Left ventricle myocardium inferior (tissue), 1 donor: ENCODE measurements at regions not wholly inside any gene's neighbourhood (a gene's known extent, or its start where the extent isn't known, plus 50 kb on each side); places are given as distances from the start of the nearest gene placed in this dataset.
"Not testable (repeated sequence)": the region's sequence is repeated elsewhere in the genome, so short reads cannot be mapped to it uniquely, and the experiment has no call there.

Experiments
- DNase-seq: peaks from one replicate; pipeline ENCODE4 v3.0.0-alpha.2; 2020
- H3K27ac ChIP-seq: fragments of 200-600 bp; replicated peaks from 2 replicates; pipeline ENCODE4 v1.8.0; 2021
- H3K27me3 ChIP-seq: fragments of 200-600 bp; 2 replicates; pipeline ENCODE4 v1.8.0; 2021; ENCODE audit warnings: low read depth
- H3K36me3 ChIP-seq: fragments of 200-600 bp; 2 replicates; pipeline ENCODE4 v1.8.0; 2021
- H3K4me1 ChIP-seq: fragments of 200-600 bp; 2 replicates; pipeline ENCODE4 v1.8.0; 2021
- H3K4me3 ChIP-seq: fragments of 200-600 bp; 2 replicates; pipeline ENCODE4 v1.8.0; 2021; ENCODE audit warnings: mild to moderate bottlenecking, moderate library complexity
- H3K9me3 ChIP-seq: fragments of 200-600 bp; replicated peaks from 2 replicates; pipeline ENCODE4 v1.8.0; 2021
- intact Hi-C: fragments of 100-400 bp; cut with micrococcal nuclease; formaldehyde crosslinking; loops from one replicate; pipeline ENCODE4 v1.11.0; 2022
- TF ChIP-seq, protein P1 (sequence below): fragments of 200-600 bp; IDR thresholded peaks from 2 replicates; pipeline ENCODE4 v1.8.0; 2021; ENCODE audit warnings: antibody characterized with exemption, mild to moderate bottlenecking, borderline replicate concordance
- donor health status: DM: no; HTN: yes; CAD: no; lungs with severe emphysema.

DNA sequence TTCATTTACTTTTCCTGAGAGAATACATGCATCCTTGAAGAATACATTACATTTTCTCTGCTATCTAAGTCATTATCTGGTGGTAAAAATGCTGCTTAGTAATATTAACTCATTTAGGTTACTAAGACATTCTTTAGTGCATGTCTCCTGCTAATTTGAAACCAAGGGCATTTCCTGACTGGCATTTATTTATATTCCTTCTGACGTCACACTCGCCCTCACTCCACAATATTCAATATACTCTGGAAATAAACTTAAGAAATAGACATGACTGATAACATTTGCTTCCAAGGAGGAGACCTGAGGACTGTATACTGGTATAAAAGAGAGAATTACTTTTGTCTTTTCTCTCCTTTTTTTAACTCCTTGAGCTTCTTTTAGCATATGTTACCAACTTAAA lies 619.5 kb upstream of the SMIM31 start:
- Histone ChIP-seq H3K4me1 (no peaks in the 10 kb centered on the region), H3K4me3 (no peak overlapping the region), H3K9me3 (no peaks in the 10 kb centered on the region), H3K27ac (no peak overlapping the region), H3K27me3 (no peaks in the 10 kb centered on the region), H3K36me3 (no peaks in the 10 kb centered on the region)
- DNase-seq, result no peak
- TF ChIP-seq, protein P1, sequence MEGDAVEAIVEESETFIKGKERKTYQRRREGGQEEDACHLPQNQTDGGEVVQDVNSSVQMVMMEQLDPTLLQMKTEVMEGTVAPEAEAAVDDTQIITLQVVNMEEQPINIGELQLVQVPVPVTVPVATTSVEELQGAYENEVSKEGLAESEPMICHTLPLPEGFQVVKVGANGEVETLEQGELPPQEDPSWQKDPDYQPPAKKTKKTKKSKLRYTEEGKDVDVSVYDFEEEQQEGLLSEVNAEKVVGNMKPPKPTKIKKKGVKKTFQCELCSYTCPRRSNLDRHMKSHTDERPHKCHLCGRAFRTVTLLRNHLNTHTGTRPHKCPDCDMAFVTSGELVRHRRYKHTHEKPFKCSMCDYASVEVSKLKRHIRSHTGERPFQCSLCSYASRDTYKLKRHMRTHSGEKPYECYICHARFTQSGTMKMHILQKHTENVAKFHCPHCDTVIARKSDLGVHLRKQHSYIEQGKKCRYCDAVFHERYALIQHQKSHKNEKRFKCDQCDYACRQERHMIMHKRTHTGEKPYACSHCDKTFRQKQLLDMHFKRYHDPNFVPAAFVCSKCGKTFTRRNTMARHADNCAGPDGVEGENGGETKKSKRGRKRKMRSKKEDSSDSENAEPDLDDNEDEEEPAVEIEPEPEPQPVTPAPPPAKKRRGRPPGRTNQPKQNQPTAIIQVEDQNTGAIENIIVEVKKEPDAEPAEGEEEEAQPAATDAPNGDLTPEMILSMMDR, result no peak
- intact Hi-C loops, result no loop called here

DNA sequence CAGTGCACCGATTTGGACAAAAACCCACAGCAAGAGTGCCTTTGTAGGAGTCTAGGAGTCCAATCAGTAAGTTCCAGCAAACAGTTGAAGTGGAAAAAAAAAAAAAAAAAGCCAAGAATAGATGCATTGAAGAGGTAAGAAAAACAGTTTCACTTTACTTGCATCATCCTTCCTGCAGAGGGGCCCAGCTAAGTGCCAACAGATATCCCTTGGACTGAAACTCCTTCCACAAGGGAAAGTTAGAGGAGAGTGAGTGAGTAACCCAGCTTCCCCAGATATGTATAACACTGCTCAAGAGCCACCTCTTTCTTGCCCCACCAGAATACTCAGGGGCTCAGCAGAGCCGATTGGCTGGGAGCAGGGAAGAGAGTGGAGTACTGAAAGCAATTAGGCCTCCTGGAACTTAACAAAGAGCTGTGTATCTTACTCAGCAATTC lies 617.7 kb upstream of the SMIM31 start:
- no peaks in the 10 kb centered on the region for H3K9me3 ChIP-seq
- intact Hi-C loops, result no loop called here
- H3K4me3 ChIP-seq, result no peak overlapping the region
- H3K4me1 ChIP-seq, result no peaks in the 10 kb centered on the region
- TF ChIP-seq, protein P1, result no peak
- no peaks in the 10 kb centered on the region for H3K27me3 ChIP-seq
- no peaks in the 10 kb centered on the region for H3K36me3 ChIP-seq
- no peak overlapping the region for H3K27ac ChIP-seq
- DNase-seq, result no peak

DNA sequence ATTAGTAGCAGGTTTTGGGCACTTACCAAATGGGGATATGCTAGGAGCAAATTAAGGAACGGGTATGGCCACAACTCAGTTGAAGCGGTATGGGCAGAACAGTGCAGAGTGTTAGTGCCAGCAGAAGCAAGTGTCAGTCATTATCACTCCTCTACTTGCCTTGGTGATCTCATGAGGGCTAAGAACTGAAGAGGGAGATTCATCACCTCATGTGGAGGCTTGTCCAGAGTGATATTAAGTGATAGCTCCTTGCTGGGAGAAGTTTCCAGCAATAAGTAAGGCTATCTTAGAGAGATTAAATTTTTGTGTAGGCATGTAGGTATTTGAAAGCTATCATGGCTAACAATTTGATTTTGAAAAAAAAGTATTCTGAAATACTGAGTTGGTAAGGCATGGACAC lies 615.4 kb upstream of the SMIM31 start:
- no peaks in the 10 kb centered on the region for H3K36me3 ChIP-seq
- H3K27me3 ChIP-seq, result no peaks in the 10 kb centered on the region
- no peak for DNase-seq
- intact Hi-C loops, result no loop called here
- H3K9me3 ChIP-seq, result no peaks in the 10 kb centered on the region
- TF ChIP-seq, protein P1, result no peak
- no peak overlapping the region for H3K27ac ChIP-seq
- H3K4me1 ChIP-seq, result no peaks in the 10 kb centered on the region
- no peak overlapping the region for H3K4me3 ChIP-seq

DNA sequence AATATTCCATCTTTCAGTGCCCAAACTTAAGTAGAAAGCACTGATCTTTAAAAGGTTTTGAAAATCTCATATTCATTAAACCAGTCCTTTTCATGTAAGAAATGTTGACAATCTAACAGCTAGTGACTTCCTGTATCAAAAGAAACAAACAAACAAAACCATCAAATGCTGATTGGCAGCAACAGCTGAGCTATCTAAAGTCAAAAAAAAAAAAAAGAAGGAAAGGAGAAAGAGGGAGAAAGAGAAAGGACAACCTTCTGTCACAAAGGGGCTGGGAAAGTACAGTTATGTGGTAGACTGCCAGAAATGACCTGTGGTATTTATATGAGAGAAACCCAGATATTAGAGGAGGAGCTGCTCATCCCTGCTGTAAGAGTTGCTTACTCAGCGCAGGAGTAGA lies 614.6 kb upstream of the SMIM31 start:
- H3K9me3 ChIP-seq, result no peaks in the 10 kb centered on the region
- H3K36me3 ChIP-seq, result no peaks in the 10 kb centered on the region
- no peak for DNase-seq
- intact Hi-C loops, result no loop called here
- no peaks in the 10 kb centered on the region for H3K4me1 ChIP-seq
- TF ChIP-seq, protein P1, result no peak
- H3K27me3 ChIP-seq, result no peaks in the 10 kb centered on the region
- no peak overlapping the region for H3K27ac ChIP-seq
- no peak overlapping the region for H3K4me3 ChIP-seq

DNA sequence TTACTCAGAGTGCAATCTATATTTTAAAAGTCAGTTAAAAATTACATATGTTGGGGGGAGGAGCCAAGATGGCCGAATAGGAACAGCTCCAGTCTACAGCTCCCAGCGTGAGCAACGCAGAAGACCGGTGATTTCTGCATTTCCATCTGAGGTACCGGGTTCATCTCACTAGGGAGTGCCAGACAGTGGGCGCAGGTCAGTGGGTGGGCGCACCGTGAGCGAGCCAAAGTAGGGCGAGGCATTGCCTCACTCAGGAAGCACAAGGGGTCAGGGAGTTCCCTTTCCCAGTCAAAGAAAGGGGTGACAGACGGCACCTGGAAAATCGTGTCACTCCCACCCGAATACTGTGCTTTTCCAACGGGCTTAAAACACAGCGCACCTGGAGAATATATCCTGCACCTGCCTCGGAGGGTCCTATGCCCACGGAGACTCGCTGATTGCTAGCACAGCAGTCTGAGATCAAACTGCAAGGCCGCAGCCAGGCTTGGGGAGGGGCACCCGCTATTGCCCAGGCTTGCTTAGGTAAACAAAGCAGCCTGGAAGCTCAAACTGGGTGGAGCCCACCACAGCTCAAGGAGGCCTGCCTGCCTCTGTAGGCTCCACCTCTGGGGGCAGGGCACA lies 612.1 kb upstream of the SMIM31 start:
- H3K4me1 ChIP-seq, H3K36me3 ChIP-seq, H3K4me3 ChIP-seq, DNase-seq, intact Hi-C loops, H3K9me3 ChIP-seq, H3K27me3 ChIP-seq, H3K27ac ChIP-seq: not testable (repeated sequence)

DNA sequence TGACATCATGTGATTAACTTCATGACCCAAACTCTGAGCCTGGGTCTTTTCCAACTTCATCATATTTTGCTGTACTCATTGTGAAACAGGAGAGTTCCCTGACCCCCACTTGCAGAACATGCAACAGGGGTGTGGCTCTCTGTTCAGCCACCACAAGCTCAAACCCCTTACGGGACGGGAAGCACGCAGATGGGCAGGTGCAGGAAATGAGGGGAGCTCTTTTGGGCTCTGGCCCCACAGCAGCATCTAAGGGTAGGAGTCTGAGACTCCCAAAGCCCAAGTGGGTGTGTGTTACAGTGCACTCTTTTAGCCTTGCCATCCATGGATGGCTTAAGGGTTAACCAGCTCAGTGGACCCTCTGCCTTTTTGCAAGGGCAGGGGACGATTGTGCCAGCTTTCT lies 599.5 kb upstream of the SMIM31 start:
- TF ChIP-seq, protein P1, result no peak
- no peak overlapping the region for H3K27ac ChIP-seq
- no peaks in the 10 kb centered on the region for H3K4me1 ChIP-seq

More for the DNA sequence above, 599.5 kb upstream of the SMIM31 start:
- H3K36me3 ChIP-seq, result no peaks in the 10 kb centered on the region
- no peak for DNase-seq
- H3K9me3 ChIP-seq, result peaks cover 5% of the 10 kb centered on the region
- no peak overlapping the region for H3K4me3 ChIP-seq
- no peaks in the 10 kb centered on the region for H3K27me3 ChIP-seq
- intact Hi-C loops, result no loop called here
